Smooth muscle cell (in vitro differentiated cells): ENCODE measurements at regions not wholly inside any gene's neighbourhood (a gene's known extent, or its start where the extent isn't known, plus 50 kb on each side); places are given as distances from the start of the nearest gene placed in this dataset.

Experiments
- DNase-seq: peaks from one replicate; lab custom pipeline; 2025; ENCODE audit not compliant: unreplicated experiment; lab: John Stamatoyannopoulos, UW
- H2AFZ ChIP-seq: fragments of 200-600 bp; sonication (generic); 2 replicates; pipeline ENCODE4 v1.6.0; 2016; ENCODE audit warnings: antibody characterized with exemption, low read depth, mild to moderate bottlenecking
- H3F3A ChIP-seq: fragments of 200-600 bp; sonication (generic); 2 replicates; pipeline ENCODE4 v1.6.0; 2017; ENCODE audit warnings: antibody characterized with exemption, low read depth
- H3K27ac ChIP-seq: fragments of 200-600 bp; sonication (generic); 2 replicates; pipeline ENCODE4 v1.5.1; 2016; ENCODE audit warnings: low read depth, mild to moderate bottlenecking
- H3K27me3 ChIP-seq: fragments of 200-600 bp; sonication (generic); 2 replicates; pipeline ENCODE4 v1.6.1; 2016; ENCODE audit warnings: low read depth, mild to moderate bottlenecking
- H3K36me3 ChIP-seq: fragments of 200-600 bp; sonication (generic); 2 replicates; pipeline ENCODE4 v1.5.1; 2016; ENCODE audit warnings: low read depth
- H3K4me1 ChIP-seq: fragments of 200-600 bp; sonication (generic); 2 replicates; pipeline ENCODE4 v1.5.1; 2016; ENCODE audit warnings: low read depth
- H3K4me2 ChIP-seq: fragments of 200-600 bp; sonication (generic); 2 replicates; pipeline ENCODE4 v1.6.0; 2016; ENCODE audit warnings: mild to moderate bottlenecking
- H3K4me3 ChIP-seq: fragments of 200-600 bp; sonication (generic); 2 replicates; pipeline ENCODE4 v1.5.1; 2016; ENCODE audit warnings: mild to moderate bottlenecking
- H3K79me2 ChIP-seq: fragments of 200-600 bp; sonication (generic); 2 replicates; pipeline ENCODE4 v1.6.0; 2016; ENCODE audit warnings: low read depth, mild to moderate bottlenecking
- H3K9ac ChIP-seq: fragments of 200-600 bp; sonication (generic); 2 replicates; pipeline ENCODE4 v1.6.0; 2016; ENCODE audit warnings: low read depth
- H3K9me3 ChIP-seq: fragments of 200-600 bp; sonication (generic); replicated peaks from 2 replicates; pipeline ENCODE4 v1.5.1; 2016; ENCODE audit warnings: low read depth
- H4K20me1 ChIP-seq: fragments of 200-600 bp; sonication (generic); 2 replicates; pipeline ENCODE4 v1.6.0; 2016; ENCODE audit warnings: low read depth
- CTCF ChIP-seq: fragments of 200-600 bp; sonication (generic); IDR thresholded peaks from 2 replicates; pipeline ENCODE4 v1.5.1; 2017; ENCODE audit warnings: borderline replicate concordance, mild to moderate bottlenecking, antibody characterized with exemption; ENCODE audit not compliant: insufficient read depth, poor library complexity, severe bottlenecking
- WGBS: methylation state at CpG from one replicate; pipeline ENCODE4 v1.1.7; 2016; ENCODE audit warnings: low lambda C conversion rate; 5-methylcytosine and 5-hydroxymethylcytosine counted together

GRCh38 chr3:109707617-109708016, 370.3 kb upstream of the DPPA4 start:
- Histone ChIP-seq H3K9ac (no peak overlapping the region), H3K36me3 (no peaks in the 10 kb centered on the region), H3K4me1 (no peaks in the 10 kb centered on the region), H3K79me2 (no peaks in the 10 kb centered on the region), H2AFZ (no peak overlapping the region), H3K9me3 (no peaks in the 10 kb centered on the region), H3K27ac (no peak overlapping the region), H3K4me3 (no peak overlapping the region), H3K4me2 (no peak overlapping the region), H3K27me3 (no peaks in the 10 kb centered on the region), H3F3A (no peaks in the 10 kb centered on the region), H4K20me1 (no peaks in the 10 kb centered on the region)
- TF ChIP-seq CTCF = no peak
- WGBS = 75% methylated on average over 2 of the region's 2 CpGs
- no peak for DNase-seq

GRCh38 chr3:109713288-109713687, 375.9 kb upstream of the DPPA4 start:
- Histone ChIP-seq H3K4me1 (no peaks in the 10 kb centered on the region), H3K36me3 (no peaks in the 10 kb centered on the region), H3F3A (no peaks in the 10 kb centered on the region), H3K4me2 (no peak overlapping the region), H3K27me3 (no peaks in the 10 kb centered on the region), H2AFZ (no peak overlapping the region), H3K27ac (no peak overlapping the region), H4K20me1 (no peaks in the 10 kb centered on the region), H3K9ac (no peak overlapping the region), H3K4me3 (no peak overlapping the region), H3K9me3 (no peaks in the 10 kb centered on the region), H3K79me2 (no peaks in the 10 kb centered on the region)
- DNase-seq = no peak
- no peak for TF ChIP-seq CTCF
- WGBS = 66% methylated on average over 2 of the region's 2 CpGs

- no peaks in the 10 kb centered on the region for H3K79me2 ChIP-seq
- H4K20me1 ChIP-seq = no peaks in the 10 kb centered on the region
- no peak overlapping the region for H2AFZ ChIP-seq
- no peaks in the 10 kb centered on the region for H3K4me1 ChIP-seq
- 60% methylated on average over 3 of the region's 3 CpGs for WGBS
- no peaks in the 10 kb centered on the region for H3K36me3 ChIP-seq
- no peaks in the 10 kb centered on the region for H3K27me3 ChIP-seq
- H3K9ac ChIP-seq = no peak overlapping the region
- no peak for DNase-seq
- H3K4me3 ChIP-seq = no peak overlapping the region
- no peaks in the 10 kb centered on the region for H3F3A ChIP-seq
- H3K4me2 ChIP-seq = no peak overlapping the region
- H3K27ac ChIP-seq = no peak overlapping the region
- no peak for TF ChIP-seq CTCF
- no peaks in the 10 kb centered on the region for H3K9me3 ChIP-seq
These were observed 378.4 kb upstream of the DPPA4 start for GRCh38 chr3:109715707-109716106.

GRCh38 chr3:109718850-109719249, 381.5 kb upstream of the DPPA4 start:
- no peaks in the 10 kb centered on the region for H3K4me1 ChIP-seq
- no peaks in the 10 kb centered on the region for H3F3A ChIP-seq
- no peak overlapping the region for H3K27ac ChIP-seq
- H2AFZ ChIP-seq = no peak overlapping the region
- no peaks in the 10 kb centered on the region for H3K79me2 ChIP-seq
- H3K9me3 ChIP-seq = no peaks in the 10 kb centered on the region
- 82% methylated on average over 4 of the region's 4 CpGs for WGBS
- H3K27me3 ChIP-seq = no peaks in the 10 kb centered on the region
- H3K9ac ChIP-seq = no peak overlapping the region
- no peak overlapping the region for H3K4me2 ChIP-seq
- no peaks in the 10 kb centered on the region for H3K36me3 ChIP-seq
- H3K4me3 ChIP-seq = no peak overlapping the region
- no peak for TF ChIP-seq CTCF
- H4K20me1 ChIP-seq = no peaks in the 10 kb centered on the region
- no peak for DNase-seq
